OCI-LY3 (cell line): ENCODE measurements at regions not wholly inside any gene's neighbourhood (a gene's known extent, or its start where the extent isn't known, plus 50 kb on each side); places are given as distances from the start of the nearest gene placed in this dataset.

Experiments used
- H2AFZ ChIP-seq: fragments of 200-600, 300-600 bp; shearing (Covaris generic); 2 replicates; pipeline ENCODE4 v1.6.0; 2014; ENCODE audit warnings: antibody characterized with exemption, low read depth, low read length
- H3K27ac ChIP-seq: fragments of 200-600, 300-600 bp; sonication (generic); 2 replicates; pipeline ENCODE4 v1.5.1; 2014; ENCODE audit warnings: mild to moderate bottlenecking, low read length, moderate library complexity, mixed read lengths
- H3K27me3 ChIP-seq: fragments of 200-600, 300-600 bp; sonication (generic); 2 replicates; pipeline ENCODE4 v1.6.1; 2014; ENCODE audit warnings: low read depth, low read length, mixed read lengths
- H3K36me3 ChIP-seq: fragments of 200-600, 300-600 bp; sonication (generic); replicated peaks from 2 replicates; pipeline ENCODE3; 2014; ENCODE audit warnings: low read depth, low read length, mixed read lengths
- H3K4me1 ChIP-seq: fragments of 300-600, 200-600 bp; sonication (generic); 2 replicates; pipeline ENCODE4 v1.6.1; 2014; ENCODE audit warnings: low read length, mixed read lengths
- H3K4me2 ChIP-seq: fragments of 200-600, 300-600 bp; sonication (generic); 2 replicates; pipeline ENCODE4 v1.6.1; 2014; ENCODE audit warnings: low read length, mixed read lengths
- H3K4me3 ChIP-seq: fragments of 300-600, 200-600 bp; sonication (generic); 2 replicates; pipeline ENCODE4 v1.5.1; 2014; ENCODE audit warnings: antibody characterized with exemption, mild to moderate bottlenecking, low read length, moderate library complexity
- H3K79me2 ChIP-seq: fragments of 300-600, 200-600 bp; shearing (Covaris generic); 2 replicates; pipeline ENCODE4 v1.6.1; 2014; ENCODE audit warnings: mild to moderate bottlenecking, low read length, mixed read lengths
- H3K9ac ChIP-seq: fragments of 300-600, 200-600 bp; shearing (Covaris generic); 2 replicates; pipeline ENCODE4 v1.6.0; 2014; ENCODE audit warnings: mild to moderate bottlenecking, low read length, moderate library complexity
- H3K9me3 ChIP-seq: fragments of 200-600, 300-600 bp; shearing (Covaris generic); 2 replicates; pipeline ENCODE4 v1.6.1; 2014; ENCODE audit warnings: low read length, mixed read lengths; ENCODE audit not compliant: insufficient read depth
- H4K20me1 ChIP-seq: fragments of 200-600, 300-600 bp; sonication (generic); 2 replicates; pipeline ENCODE4 v1.6.1; 2016; ENCODE audit warnings: low read length, mixed read lengths; ENCODE audit not compliant: insufficient read depth
- EZH2phosphoT487 ChIP-seq: fragments of 200-600 bp; shearing (Covaris generic); IDR thresholded peaks from 2 replicates; pipeline ENCODE4 v1.6.1; 2018; ENCODE audit warnings: antibody characterized with exemption, mixed run types, low read depth
- TF ChIP-seq, protein P1 (sequence below): fragments of 200-600, 300-600 bp; sonication (generic); IDR thresholded peaks from 2 replicates; pipeline ENCODE4 v1.5.1; 2014; ENCODE audit warnings: antibody characterized with exemption, low read length, low read depth

DNA sequence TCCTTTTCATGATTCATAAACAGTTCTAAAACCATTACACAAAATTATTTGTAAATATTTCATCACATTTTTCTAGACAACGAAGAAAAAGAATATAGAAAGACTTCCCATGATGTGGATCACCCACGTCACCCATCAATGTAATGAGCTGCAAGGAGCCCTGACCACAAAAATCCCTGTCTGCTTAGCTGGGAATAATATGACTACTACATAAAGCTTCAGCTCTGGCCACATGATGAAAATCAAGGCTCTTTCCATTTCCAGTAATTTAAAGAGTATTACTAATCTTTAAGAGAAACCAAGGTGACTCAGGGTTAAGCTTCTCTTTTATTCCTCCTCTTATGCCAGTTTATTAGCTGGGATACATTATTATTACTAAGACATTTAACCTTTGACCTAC lies 180.8 kb upstream of the CACNA2D1 start:
- no peaks in the 10 kb centered on the region for H3K36me3 ChIP-seq
- H3K9ac ChIP-seq: no peak overlapping the region
- no peaks in the 10 kb centered on the region for H3K27me3 ChIP-seq
- no peak overlapping the region for H3K4me2 ChIP-seq
- H3K79me2 ChIP-seq: no peaks in the 10 kb centered on the region
- no peaks in the 10 kb centered on the region for H3K4me1 ChIP-seq
- no peaks in the 10 kb centered on the region for H3K9me3 ChIP-seq
- no peak overlapping the region for H2AFZ ChIP-seq
- H4K20me1 ChIP-seq: no peaks in the 10 kb centered on the region
- no peak overlapping the region for H3K27ac ChIP-seq
- no peak overlapping the region for H3K4me3 ChIP-seq
- TF ChIP-seq, protein P1, sequence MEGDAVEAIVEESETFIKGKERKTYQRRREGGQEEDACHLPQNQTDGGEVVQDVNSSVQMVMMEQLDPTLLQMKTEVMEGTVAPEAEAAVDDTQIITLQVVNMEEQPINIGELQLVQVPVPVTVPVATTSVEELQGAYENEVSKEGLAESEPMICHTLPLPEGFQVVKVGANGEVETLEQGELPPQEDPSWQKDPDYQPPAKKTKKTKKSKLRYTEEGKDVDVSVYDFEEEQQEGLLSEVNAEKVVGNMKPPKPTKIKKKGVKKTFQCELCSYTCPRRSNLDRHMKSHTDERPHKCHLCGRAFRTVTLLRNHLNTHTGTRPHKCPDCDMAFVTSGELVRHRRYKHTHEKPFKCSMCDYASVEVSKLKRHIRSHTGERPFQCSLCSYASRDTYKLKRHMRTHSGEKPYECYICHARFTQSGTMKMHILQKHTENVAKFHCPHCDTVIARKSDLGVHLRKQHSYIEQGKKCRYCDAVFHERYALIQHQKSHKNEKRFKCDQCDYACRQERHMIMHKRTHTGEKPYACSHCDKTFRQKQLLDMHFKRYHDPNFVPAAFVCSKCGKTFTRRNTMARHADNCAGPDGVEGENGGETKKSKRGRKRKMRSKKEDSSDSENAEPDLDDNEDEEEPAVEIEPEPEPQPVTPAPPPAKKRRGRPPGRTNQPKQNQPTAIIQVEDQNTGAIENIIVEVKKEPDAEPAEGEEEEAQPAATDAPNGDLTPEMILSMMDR: no peak
- TF ChIP-seq EZH2phosphoT487: no peak

DNA sequence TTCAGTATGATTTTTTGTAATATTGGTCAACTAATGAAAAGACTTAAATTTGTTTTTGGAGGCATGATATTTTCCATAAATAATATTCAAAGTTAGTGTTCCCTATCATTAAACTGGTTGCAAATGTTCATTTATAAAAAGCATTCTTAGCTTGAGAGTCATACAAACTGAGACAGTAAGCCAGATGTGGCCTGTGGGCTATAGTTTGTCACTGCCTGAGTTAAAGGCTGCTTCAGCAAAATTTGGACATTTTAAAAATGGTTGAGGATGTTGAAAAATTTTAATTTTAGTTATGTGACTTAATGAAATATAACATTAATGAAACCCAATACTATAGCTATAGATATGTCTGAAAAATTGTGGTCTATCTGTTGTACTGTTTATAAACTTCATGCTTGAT lies 180.2 kb upstream of the CACNA2D1 start:
- TF ChIP-seq, protein P1: no peak
- TF ChIP-seq EZH2phosphoT487: no peak
- H3K4me1 ChIP-seq: no peaks in the 10 kb centered on the region
- no peaks in the 10 kb centered on the region for H3K79me2 ChIP-seq
- H3K27me3 ChIP-seq: no peaks in the 10 kb centered on the region
- no peak overlapping the region for H3K4me3 ChIP-seq
- H4K20me1 ChIP-seq: no peaks in the 10 kb centered on the region
- no peak overlapping the region for H3K4me2 ChIP-seq
- H3K36me3 ChIP-seq: no peaks in the 10 kb centered on the region
- H3K27ac ChIP-seq: no peak overlapping the region
- no peak overlapping the region for H3K9ac ChIP-seq
- H2AFZ ChIP-seq: no peak overlapping the region
- no peaks in the 10 kb centered on the region for H3K9me3 ChIP-seq

DNA sequence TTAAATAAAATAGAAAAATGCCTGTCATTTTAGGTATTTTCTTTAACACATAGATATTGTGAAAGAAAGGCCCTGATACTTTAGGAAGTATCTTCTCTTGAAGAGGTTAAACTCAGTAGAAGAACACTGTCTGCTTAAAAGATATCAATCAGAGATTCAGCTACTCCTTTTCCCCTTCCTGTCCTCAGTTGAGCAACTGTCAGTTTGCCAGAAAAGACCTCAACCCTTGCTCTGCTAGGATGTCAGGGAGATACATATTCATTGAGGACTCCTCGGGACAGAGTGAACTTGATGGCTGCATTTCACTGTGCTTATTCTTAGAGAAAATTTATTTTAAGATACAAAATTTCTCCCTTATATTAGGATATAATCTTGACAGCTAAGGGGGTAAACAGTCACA lies 173.6 kb upstream of the CACNA2D1 start:
- no peaks in the 10 kb centered on the region for H3K79me2 ChIP-seq
- H3K36me3 ChIP-seq: no peaks in the 10 kb centered on the region
- no peaks in the 10 kb centered on the region for H4K20me1 ChIP-seq
- H3K9me3 ChIP-seq: no peaks in the 10 kb centered on the region
- H3K27ac ChIP-seq: no peak overlapping the region
- H3K4me3 ChIP-seq: no peak overlapping the region
- H3K4me1 ChIP-seq: peaks cover 22% of the 10 kb centered on the region
- H3K9ac ChIP-seq: no peak overlapping the region
- H3K27me3 ChIP-seq: no peaks in the 10 kb centered on the region
- H2AFZ ChIP-seq: no peak overlapping the region
- H3K4me2 ChIP-seq: no peak overlapping the region
- TF ChIP-seq, protein P1: no peak
- TF ChIP-seq EZH2phosphoT487: no peak

DNA sequence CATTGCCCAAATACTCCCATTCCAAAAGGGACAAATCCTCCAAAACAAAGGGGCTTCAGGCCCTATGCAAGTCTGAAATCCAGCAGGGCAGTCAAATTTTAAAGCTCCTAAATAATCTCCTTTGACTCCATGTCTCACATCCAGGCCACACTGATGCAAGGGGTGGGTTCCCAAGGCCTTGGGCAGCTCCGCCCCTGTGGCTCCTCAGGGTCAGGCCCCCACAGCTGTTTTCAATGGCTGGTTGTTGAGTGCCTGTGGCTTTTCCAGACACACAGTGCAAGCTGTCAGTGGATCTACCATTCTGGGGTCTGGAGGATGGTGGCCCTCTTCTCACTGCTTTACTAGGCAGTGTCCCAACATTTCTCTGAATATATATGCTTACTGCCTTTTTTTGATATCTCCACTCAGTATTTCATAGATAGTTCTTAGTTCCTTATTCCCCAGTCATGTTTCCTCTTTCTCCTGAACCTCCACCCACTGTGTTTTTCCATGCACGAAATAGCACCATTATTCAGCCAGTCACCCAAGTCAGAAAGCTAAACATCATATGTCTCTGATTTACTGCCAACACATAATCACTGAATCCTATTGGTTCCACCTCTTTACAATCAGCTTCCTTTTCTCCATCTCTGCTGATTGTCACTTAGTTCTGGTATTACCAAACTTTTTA lies 172.6 kb upstream of the CACNA2D1 start:
- Histone ChIP-seq H2AFZ (no peak overlapping the region), H3K36me3 (no peaks in the 10 kb centered on the region), H3K4me3 (no peak overlapping the region), H3K9me3 (no peaks in the 10 kb centered on the region), H3K27ac (peak overlapping the region; percentile 30), H3K79me2 (no peaks in the 10 kb centered on the region), H3K27me3 (no peaks in the 10 kb centered on the region), H3K4me2 (peak overlapping the region; percentile 61), H3K4me1 (peaks cover 22% of the 10 kb centered on the region), H3K9ac (no peak overlapping the region), H4K20me1 (no peaks in the 10 kb centered on the region)
- no peak for TF ChIP-seq EZH2phosphoT487
- TF ChIP-seq, protein P1: no peak
